ENCODE measurements at regions not wholly inside any gene's neighbourhood (a gene's known extent, or its start where the extent isn't known, plus 50 kb on each side); places are given as distances from the start of the nearest gene placed in this dataset.
"Not testable (repeated sequence)": the region's sequence is repeated elsewhere in the genome, so short reads cannot be mapped to it uniquely, and the experiment has no call there.

DNA sequence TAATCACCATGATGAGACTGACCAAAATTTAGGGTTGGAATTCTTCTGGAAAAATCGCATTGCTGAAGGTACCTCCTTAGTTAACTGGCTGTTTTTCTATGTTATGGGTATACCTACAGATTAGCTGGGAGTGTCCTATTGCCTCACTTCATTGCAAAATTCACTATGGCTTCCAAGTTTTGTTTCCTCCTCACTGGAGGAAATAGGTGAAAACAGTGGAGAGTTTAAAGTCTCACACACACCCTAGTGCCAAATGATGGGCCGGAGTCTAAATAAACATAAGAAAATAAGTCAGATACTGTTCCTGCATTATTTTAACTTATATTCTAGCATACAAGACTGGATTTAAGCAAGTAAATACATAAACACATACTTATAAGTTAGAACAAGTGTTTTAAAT, 98.2 kb downstream of the AHR start:
- Mint-ChIP-seq H3K9me3 (peaks cover 4 to 15% (median 8%) of the 10 kb centered on the region in 3 donors), H3K27ac (no peak overlapping the region), H3K27me3 (no peaks in the 10 kb centered on the region), H3K4me3 (no peak overlapping the region), H3K4me1 (peaks cover 4 to 12% (median 9%) of the 10 kb centered on the region in 3 donors), H3K36me3 (no peaks in the 10 kb centered on the region)

DNA sequence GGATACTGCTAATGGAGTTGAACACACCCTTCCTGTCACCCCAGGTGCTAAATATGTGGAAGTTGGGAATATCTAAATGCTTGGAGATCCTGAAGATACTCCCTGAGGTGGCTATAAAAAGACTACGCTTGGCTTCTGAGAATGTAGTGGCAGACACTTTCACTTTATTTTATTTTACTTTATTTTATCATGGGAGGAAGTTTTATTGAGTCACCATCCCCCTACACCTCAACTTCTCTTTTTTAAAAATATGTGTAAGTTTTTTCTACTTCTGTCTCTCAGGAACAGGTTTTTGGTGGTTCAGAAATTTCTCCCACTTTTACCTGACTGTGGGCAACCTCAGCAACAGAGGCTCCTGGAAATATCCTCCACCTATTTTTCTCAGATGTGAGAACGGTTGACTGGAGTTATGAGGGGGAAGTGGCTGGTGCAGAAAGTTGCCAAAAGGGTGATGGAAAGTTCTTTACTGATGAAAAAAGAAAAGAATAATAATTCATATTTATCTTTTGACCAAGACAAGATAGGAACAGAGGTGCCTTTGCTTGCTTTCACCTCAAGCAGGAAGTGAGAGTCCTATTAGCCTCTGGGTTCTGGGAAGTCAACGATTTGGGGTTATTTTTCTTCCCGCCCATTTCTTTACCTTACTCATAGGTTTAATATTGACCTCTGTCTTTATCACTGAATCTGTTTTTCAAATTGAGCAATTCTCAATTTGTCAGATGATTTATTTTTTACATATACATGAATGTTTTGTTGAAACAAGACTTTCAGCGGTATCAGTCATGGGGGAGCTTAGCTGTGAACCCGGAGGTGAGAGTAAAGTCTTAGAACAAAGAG, 103.6 kb downstream of the AHR start:
- H3K27ac Mint-ChIP-seq, result no peak overlapping the region
- H3K4me1 Mint-ChIP-seq, result peaks cover 16 to 30% (median 19%) of the 10 kb centered on the region in 3 donors
- peaks cover 2% of the 10 kb centered on the region for H3K27me3 Mint-ChIP-seq
- H3K36me3 Mint-ChIP-seq, result no peaks in the 10 kb centered on the region
- H3K4me3 Mint-ChIP-seq, result peak overlapping the region; percentile 43 to 95 (median 66)
- H3K9me3 Mint-ChIP-seq, result no peaks in the 10 kb centered on the region

DNA sequence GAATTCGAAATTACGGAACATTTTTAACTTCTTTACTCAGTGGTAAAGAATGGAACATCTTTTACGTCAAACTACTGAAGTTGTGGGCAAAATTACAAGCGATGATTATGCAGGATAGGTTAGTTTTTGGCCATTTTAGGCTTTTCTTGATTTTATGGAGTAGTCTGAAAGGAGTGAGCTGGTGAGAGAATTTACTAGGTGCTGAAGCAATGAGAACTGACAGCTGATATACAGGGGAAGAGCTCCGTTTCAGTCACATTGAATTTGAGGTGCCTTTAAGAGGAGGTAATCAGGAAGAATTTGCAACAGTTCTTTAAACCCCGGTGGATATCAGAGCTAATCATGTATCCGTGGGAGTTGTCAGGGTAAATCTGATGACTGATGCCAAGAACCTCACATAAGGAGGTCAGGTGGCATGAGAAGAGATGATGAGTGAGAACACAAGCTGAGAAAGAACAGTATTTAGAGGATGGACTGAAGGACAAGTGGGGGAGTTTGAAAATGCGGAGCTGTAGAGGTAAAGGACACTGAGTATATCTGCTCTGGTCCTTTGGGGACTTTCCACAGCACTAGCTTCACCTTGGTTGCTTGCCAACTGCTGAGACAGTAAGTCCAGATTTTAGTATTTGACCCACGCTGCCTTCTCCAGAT, 104.3 kb downstream of the AHR start:
- Mint-ChIP-seq H3K4me1 (peaks cover 16 to 30% (median 19%) of the 10 kb centered on the region in 3 donors), H3K36me3 (no peaks in the 10 kb centered on the region), H3K27me3 (peaks cover 2% of the 10 kb centered on the region), H3K4me3 (peak overlapping the region; percentile 43 to 95 (median 66)), H3K9me3 (no peaks in the 10 kb centered on the region), H3K27ac (no peak overlapping the region)

DNA sequence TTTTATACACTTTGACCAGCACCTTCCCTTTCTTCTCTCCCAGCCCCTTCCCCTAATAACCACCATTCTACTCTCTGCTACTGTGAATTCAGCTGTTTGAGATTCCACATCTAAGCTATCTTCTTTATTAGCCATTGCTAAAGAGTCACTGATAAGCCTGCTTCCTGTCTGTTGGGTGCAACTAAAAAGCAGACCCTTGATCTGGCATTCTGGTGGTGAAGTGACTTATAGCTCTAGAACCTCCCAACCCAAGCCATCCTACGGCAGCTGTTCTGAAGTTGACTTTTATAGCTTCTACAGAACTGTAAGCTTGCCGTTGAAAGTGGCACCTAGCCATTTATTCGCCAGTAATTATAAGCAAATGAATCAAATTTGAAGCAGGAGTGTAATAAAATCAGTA, 105.6 kb downstream of the AHR start:
- H3K27me3 Mint-ChIP-seq, result peaks cover 2% of the 10 kb centered on the region
- no peak overlapping the region for H3K4me3 Mint-ChIP-seq
- peaks cover 16 to 30% (median 19%) of the 10 kb centered on the region in 3 donors for H3K4me1 Mint-ChIP-seq
- H3K9me3 Mint-ChIP-seq, result no peaks in the 10 kb centered on the region
- no peaks in the 10 kb centered on the region for H3K36me3 Mint-ChIP-seq
- no peak overlapping the region for H3K27ac Mint-ChIP-seq

DNA sequence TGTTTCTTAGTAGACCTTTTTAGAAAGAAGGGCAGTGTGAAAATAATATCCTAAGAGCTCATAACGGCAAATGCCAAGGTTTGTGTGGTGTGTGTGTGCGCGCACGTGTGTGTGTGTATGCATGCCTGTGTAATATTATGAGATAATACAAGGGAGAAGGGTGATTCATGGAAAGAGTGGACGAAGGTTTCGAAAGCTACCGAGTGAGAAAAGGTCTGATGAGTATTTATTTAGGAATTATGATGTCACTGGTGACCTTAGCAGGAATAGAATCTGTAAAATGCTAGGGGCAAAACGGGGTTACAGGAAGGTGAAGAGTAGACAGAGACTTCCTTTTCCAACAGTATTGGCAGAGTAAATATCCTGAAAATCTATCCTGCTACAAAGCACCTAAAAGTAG, 107.3 kb downstream of the AHR start:
- H3K36me3 Mint-ChIP-seq, result no peaks in the 10 kb centered on the region
- peaks cover 2% of the 10 kb centered on the region for H3K27me3 Mint-ChIP-seq
- peaks cover 14 to 24% (median 16%) of the 10 kb centered on the region in 3 donors for H3K4me1 Mint-ChIP-seq
- H3K27ac Mint-ChIP-seq, result no peak overlapping the region
- no peak overlapping the region for H3K4me3 Mint-ChIP-seq
- no peaks in the 10 kb centered on the region for H3K9me3 Mint-ChIP-seq

DNA sequence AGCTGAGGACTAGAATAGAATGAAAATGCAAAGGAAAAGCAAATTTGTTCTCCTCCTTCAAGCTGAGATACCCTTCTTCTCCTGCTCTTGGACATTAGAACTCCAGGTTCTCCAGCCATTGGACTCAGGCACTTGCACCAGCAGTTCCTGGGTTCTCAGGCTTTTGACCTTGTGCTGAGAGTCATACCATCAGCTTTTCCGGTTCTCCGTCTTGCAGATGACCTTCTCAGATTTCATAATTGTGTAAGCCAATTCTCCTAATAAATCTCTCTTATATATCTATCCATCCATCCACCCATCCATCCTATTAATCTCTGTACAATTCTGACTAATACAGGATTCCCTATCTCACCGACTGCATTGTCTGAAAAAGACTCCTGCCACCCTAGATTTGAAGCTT, 108.3 kb downstream of the AHR start:
- Mint-ChIP-seq H3K9me3 (no peaks in the 10 kb centered on the region), H3K27ac (no peak overlapping the region), H3K27me3 (peaks cover 2% of the 10 kb centered on the region), H3K36me3 (no peaks in the 10 kb centered on the region), H3K4me3 (no peak overlapping the region), H3K4me1 (peaks cover 9 to 17% (median 12%) of the 10 kb centered on the region in 3 donors)

DNA sequence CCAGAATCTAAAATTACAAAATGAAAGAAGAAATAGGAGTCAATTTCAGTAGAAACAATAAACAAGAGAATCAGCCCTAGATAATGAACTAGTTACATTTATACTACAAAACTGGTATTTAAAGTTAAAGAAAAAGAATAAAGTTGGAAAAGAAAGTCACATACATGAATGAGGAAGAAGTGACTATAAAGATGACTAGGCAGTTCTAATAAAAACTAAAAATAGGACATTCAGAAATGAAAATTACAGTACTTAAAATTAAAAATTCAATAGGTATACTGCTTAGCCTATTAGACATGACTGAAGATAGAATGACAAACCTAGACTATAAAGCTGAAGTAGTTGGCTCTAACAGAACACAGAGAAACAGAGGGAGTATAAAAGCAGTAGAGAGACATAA, 108.8 kb downstream of the AHR start:
- H3K27me3 Mint-ChIP-seq, result peaks cover 2% of the 10 kb centered on the region
- H3K4me1 Mint-ChIP-seq, result peaks cover 8 to 12% (median 9%) of the 10 kb centered on the region in 3 donors
- H3K4me3 Mint-ChIP-seq, result no peak overlapping the region
- no peaks in the 10 kb centered on the region for H3K36me3 Mint-ChIP-seq
- H3K9me3 Mint-ChIP-seq, result no peaks in the 10 kb centered on the region
- H3K27ac Mint-ChIP-seq, result no peak overlapping the region

DNA sequence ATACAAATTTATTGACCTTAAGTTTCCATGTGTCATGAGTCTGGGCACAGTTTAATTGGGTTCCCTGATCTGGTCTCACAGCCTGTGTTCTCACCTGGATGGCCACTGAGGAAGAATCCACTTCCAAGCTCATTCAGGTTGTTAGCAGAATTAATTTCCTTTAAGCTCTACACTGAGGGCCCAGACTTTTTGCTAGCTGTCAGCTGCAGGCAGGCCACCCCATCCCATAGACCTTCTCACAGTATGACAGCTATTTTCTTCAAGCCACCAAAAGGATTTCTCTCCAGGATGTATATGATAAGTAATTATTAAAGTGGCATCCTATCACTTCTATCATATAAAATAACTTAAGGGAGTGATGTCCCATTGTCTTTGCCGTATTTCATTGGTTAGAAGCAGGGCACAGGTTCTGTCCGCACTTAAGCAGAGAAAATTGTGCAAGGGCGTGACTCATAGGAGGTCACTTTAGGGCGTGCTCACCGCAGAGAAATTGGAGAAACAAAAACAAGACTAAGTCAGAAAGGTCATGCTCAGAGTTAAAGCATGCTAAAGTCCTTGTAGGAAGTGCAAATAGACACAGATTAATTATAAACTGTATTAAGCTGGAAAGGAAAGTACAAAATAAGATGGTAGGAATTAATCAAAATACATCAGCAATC, 109.9 kb downstream of the AHR start:
- Mint-ChIP-seq H3K9me3 (no peaks in the 10 kb centered on the region), H3K27ac (no peak overlapping the region), H3K4me1 (peaks cover 0 to 4% (median 0%) of the 10 kb centered on the region in 3 donors), H3K36me3 (no peaks in the 10 kb centered on the region), H3K27me3 (peaks cover 2% of the 10 kb centered on the region), H3K4me3 (no peak overlapping the region)

DNA sequence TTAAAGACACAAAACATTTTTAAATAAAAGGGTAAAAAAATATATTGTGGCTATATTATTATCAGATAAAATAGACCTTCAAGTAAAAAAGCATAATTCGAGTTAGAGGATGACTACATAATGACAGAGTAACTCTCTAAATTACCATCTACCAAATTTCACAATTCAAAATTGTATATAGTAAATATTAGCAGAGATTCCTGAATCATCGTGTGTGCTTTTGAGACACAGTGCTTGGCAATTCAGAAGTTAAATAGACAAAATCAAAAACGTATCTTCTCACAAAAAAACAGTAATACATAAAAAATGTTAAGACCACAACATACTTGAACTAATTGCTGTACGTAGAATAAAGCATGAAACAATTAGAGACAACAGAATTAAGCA, 110.4 kb downstream of the AHR start:
- H3K9me3 Mint-ChIP-seq, result no peaks in the 10 kb centered on the region
- H3K27ac Mint-ChIP-seq, result no peak overlapping the region
- H3K4me1 Mint-ChIP-seq, result peaks cover 0 to 3% (median 0%) of the 10 kb centered on the region in 3 donors
- H3K36me3 Mint-ChIP-seq, result no peaks in the 10 kb centered on the region
- no peak overlapping the region for H3K4me3 Mint-ChIP-seq
- H3K27me3 Mint-ChIP-seq, result peaks cover 2% of the 10 kb centered on the region

DNA sequence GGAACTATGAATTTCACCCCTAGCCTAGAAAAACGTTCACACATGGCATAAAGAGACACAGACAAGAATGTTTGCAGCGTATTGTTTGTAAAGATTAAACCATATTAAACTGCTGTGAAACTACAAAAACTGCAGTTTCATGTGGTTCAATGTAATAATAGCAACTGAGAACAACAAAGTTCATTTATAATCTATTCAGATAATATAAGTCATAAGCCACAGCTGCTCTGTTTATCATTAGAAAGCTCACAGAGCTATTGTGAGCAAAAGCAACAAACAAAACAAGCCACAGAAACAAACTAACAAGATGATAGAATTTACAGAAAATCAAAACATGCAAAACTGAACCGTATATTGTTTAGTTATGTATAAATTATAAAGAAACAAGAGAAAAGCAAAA, 113.5 kb downstream of the AHR start:
- Mint-ChIP-seq H3K27ac (no peak overlapping the region), H3K4me1 (no peaks in the 10 kb centered on the region), H3K4me3 (no peak overlapping the region), H3K27me3 (no peaks in the 10 kb centered on the region), H3K9me3 (no peaks in the 10 kb centered on the region), H3K36me3 (no peaks in the 10 kb centered on the region)

DNA sequence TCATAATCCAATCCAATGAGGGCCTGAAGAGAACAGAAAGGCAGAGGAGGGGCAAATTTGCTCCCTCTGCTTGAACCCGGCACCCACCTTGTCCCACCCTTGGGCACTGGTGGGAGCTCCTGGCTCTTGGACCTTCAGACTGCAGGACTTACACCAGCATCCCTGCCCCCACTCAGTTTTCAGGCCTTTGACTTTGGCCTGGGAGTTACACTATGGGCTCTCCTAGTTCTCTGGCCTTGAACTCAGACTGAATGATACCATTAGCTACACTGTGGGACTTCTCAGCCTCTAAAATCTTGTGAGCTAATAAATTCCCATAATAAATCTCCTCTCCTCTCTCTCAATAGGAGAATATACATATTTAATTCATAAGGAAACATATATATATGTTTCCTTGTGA, 114.4 kb downstream of the AHR start:
- no peak overlapping the region for H3K27ac Mint-ChIP-seq
- H3K4me3 Mint-ChIP-seq, result no peak overlapping the region
- H3K36me3 Mint-ChIP-seq, result no peaks in the 10 kb centered on the region
- no peaks in the 10 kb centered on the region for H3K4me1 Mint-ChIP-seq
- H3K9me3 Mint-ChIP-seq, result no peaks in the 10 kb centered on the region
- no peaks in the 10 kb centered on the region for H3K27me3 Mint-ChIP-seq

DNA sequence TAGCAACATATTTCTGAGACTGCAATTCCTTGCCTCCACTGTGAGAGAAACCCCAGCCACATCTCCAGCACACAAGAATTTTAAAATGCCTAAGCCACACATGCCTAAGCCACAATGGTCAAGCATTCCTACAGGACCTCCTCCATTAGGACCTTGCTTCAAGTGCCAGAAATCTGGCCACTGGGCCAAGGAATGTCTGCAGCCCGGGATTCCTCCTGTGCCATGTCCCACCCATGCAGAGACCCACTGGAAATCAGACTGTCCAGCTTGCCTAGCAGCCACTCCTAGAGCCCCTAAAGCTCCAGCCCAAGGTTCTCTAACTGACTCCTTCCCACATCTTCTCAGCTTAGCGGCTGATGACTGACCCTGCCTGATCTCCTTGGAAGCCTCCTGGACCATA, 117.5 kb downstream of the AHR start:
- H3K4me3 Mint-ChIP-seq, result no peak overlapping the region
- H3K9me3 Mint-ChIP-seq, result no peaks in the 10 kb centered on the region
- no peaks in the 10 kb centered on the region for H3K36me3 Mint-ChIP-seq
- H3K4me1 Mint-ChIP-seq, result no peaks in the 10 kb centered on the region
- no peak overlapping the region for H3K27ac Mint-ChIP-seq
- H3K27me3 Mint-ChIP-seq, result no peaks in the 10 kb centered on the region

DNA sequence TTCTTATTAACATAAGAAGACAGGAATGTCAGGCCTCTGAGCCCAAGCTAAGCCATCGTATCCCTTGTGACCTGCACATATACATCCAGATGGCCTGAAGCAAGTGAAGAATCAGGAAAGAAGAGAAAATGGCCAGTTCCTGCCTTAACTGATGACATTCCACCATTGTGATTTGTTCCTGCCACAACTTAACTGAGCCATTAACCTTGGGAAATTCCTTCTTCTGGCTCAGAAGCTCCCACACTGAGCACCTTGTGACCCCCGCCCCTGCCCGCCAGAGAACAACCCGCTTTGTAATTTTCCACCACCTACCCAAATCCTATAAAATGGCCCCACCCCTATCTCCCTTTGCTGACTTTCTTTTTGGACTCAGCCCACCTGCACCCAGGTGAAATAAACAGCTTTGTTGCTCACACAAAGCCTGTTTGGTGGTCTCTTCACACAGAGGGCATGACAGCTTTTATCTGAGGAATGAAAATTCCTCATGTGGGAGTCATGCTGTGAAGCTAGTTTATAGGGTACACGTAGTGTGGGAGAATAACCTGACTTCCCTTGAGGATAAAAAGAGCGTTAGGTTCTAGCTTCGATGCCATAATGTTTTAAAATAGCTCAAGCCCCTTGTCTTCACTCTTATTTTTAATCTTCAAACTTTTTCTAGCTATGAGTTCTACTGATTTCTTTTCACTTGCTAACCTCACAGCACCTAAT, 122.0 kb downstream of the AHR start:
- H3K27me3 Mint-ChIP-seq, H3K9me3 Mint-ChIP-seq, H3K4me3 Mint-ChIP-seq, H3K27ac Mint-ChIP-seq, H3K4me1 Mint-ChIP-seq, H3K36me3 Mint-ChIP-seq: not testable (repeated sequence)

DNA sequence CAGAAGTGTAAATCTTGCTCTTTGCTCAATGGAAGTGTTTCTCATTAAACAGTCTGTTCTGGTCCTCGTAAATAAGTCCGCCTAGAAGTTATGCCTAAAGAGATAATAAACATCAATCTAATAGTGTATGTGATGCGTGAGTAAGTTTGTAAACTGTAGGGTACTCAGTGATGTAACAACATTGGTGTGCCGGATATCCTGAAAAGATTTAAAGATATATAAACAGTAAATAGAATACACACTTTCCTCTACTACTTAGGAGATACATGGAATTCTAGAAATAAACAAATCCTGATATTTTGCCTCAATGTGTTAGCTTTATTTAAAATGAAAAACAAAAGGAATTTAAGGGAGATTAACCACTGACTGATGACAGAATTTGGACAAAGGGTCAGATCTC, 123.5 kb downstream of the AHR start:
- H3K27me3 Mint-ChIP-seq, result no peaks in the 10 kb centered on the region
- no peaks in the 10 kb centered on the region for H3K4me1 Mint-ChIP-seq
- H3K27ac Mint-ChIP-seq, result no peak overlapping the region
- H3K4me3 Mint-ChIP-seq, result no peak overlapping the region
- H3K9me3 Mint-ChIP-seq, result peaks cover 0 to 1% (median 1%) of the 10 kb centered on the region in 3 donors
- H3K36me3 Mint-ChIP-seq, result no peaks in the 10 kb centered on the region

DNA sequence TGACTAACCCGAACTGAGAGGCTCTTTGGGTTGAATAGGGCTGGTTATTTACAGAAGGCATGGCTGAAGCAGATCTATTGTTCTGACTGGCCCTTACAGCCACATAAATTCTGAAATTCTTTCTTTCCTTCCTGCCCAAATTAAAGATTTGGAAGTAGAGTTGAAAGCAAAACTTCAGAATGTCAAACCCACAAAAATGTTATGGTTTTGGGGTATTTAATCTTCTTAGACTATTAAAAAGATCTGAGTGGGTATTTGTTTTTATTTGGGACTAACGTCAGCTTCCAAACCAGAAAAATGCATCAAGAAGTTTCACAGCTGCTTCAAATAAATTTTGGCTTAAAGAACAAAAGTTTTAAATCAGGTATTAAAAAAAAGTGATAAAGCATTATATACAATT, 124.5 kb downstream of the AHR start:
- Mint-ChIP-seq H3K9me3 (peaks cover 0 to 7% (median 3%) of the 10 kb centered on the region in 3 donors), H3K36me3 (no peaks in the 10 kb centered on the region), H3K4me3 (no peak overlapping the region), H3K4me1 (no peaks in the 10 kb centered on the region), H3K27me3 (no peaks in the 10 kb centered on the region), H3K27ac (no peak overlapping the region)

Data from IgD-negative memory B cell (primary cell).